K562 (cell line): ENCODE measurements at regions not wholly inside any gene's neighbourhood (a gene's known extent, or its start where the extent isn't known, plus 50 kb on each side); places are given as distances from the start of the nearest gene placed in this dataset.

Experiments used
- ATAC-seq: fragments of 200-7000 bp; cut with Tn5 transposase; 3 replicates; pipeline ENCODE4 v1.9.1; 2020; ENCODE audit warnings: moderate library complexity
- BruUV-seq: library from RNA; stranded (reverse); fragments of 400-500 nt; replicated peaks from 2 replicates; lab custom pipeline; 2021; lab: Mats Ljungman, UMichigan
- CTCF ChIA-PET: fragments of 300-600 bp; formaldehyde crosslinking; extraction: SDS; loops from one replicate; lab custom pipeline; 2021; ENCODE audit warnings: low intra/inter-chr PET ratio; lab: Yijun Ruan, JAX
- POLR2A ChIA-PET: fragments of 300-600, 350-650 bp; sonication (Branson Sonifier 250); formaldehyde crosslinking; extraction: SDS; loops from one replicate; lab custom pipeline; 2021; ENCODE audit warnings: antibody characterized with exemption, inconsistent platforms; lab: Yijun Ruan, JAX
- DNase-seq, 4 experiments: peaks; one replicate each; pipeline versions ENCODE4 v3.0.0 to v3.0.0-alpha.2; 2011 to 2018; ENCODE audit warnings: low spot score in 3 of 4, mixed read lengths in 3 of 4; ENCODE audit errors: extremely low read depth in 1 of 4
- FAIRE-seq: peaks from 2 replicates; lab custom pipeline; 2011; peaks lifted over from hg19 to GRCh38; lab: Jason Lieb, UNC
- H2AFZ ChIP-seq: 2 replicates; pipeline ENCODE4 v1.6.0; 2011; ENCODE audit warnings: low read depth, low read length, control low read depth, inconsistent platforms
- H3K27ac ChIP-seq: fragments of 200-600 bp; 3 replicates; pipeline ENCODE4 v1.8.0; 2011; ENCODE audit warnings: low read depth, mild to moderate bottlenecking, control low read depth, inconsistent platforms, low read length, moderate library complexity, mixed read lengths; ENCODE audit errors: extremely low read depth
- H3K27me3 ChIP-seq, 2 experiments: fragments of 300-600 bp in 1 of 2; 2 replicates in 1 of 2; 3 replicates in 1 of 2; pipeline versions ENCODE4 v1.6.0 to v1.8.0; 2011; ENCODE audit warnings: inconsistent platforms in 2 of 2, low read length in 2 of 2, mild to moderate bottlenecking in 1 of 2, mixed read lengths in 1 of 2, moderate library complexity in 1 of 2; ENCODE audit not compliant: control insufficient read depth in 2 of 2, insufficient read depth in 2 of 2
- H3K36me3 ChIP-seq: fragments of 300-600 bp; 3 replicates; pipeline ENCODE4 v1.8.0; 2011; ENCODE audit warnings: mild to moderate bottlenecking, low read length, inconsistent platforms; ENCODE audit not compliant: control insufficient read depth, insufficient read depth
- H3K4me1 ChIP-seq, 2 experiments: fragments of 200-600 bp in 1 of 2; replicated peaks in 1 of 2; 2 replicates in 1 of 2; 3 replicates in 1 of 2; pipeline versions ENCODE4 v1.5.1 to v1.8.0; 2011; ENCODE audit warnings: inconsistent platforms in 2 of 2, low read length in 2 of 2, mild to moderate bottlenecking in 1 of 2, mixed read lengths in 1 of 2, moderate library complexity in 1 of 2; ENCODE audit not compliant: control insufficient read depth in 2 of 2, insufficient read depth in 2 of 2
- H3K4me2 ChIP-seq: 2 replicates; pipeline ENCODE4 v1.6.1; 2011; ENCODE audit warnings: low read length, control low read depth, inconsistent platforms, mixed read lengths; ENCODE audit not compliant: insufficient read depth
- H3K4me3 ChIP-seq: fragments of 200-600 bp; sonication (generic), shearing (Covaris generic); 2 replicates; pipeline ENCODE4 v1.5.1; 2016; ENCODE audit warnings: control low read depth, inconsistent platforms
- H3K79me2 ChIP-seq: fragments of 200-600 bp; 3 replicates; pipeline ENCODE4 v1.8.0; 2011; ENCODE audit warnings: low read length, inconsistent platforms; ENCODE audit not compliant: control insufficient read depth, insufficient read depth
- H3K9ac ChIP-seq, 2 experiments: 2 replicates each; pipeline versions ENCODE4 v1.6.0 to v1.6.1; 2011; ENCODE audit warnings: low read depth in 2 of 2, low read length in 2 of 2, control low read depth in 1 of 2, inconsistent platforms in 1 of 2, mild to moderate bottlenecking in 1 of 2, mixed read lengths in 1 of 2; ENCODE audit not compliant: insufficient read depth in 1 of 2
- H3K9me1 ChIP-seq: one replicate; pipeline ENCODE4 v1.6.0; 2011; ENCODE audit warnings: inconsistent platforms, mild to moderate bottlenecking, low read length, moderate library complexity; ENCODE audit not compliant: control insufficient read depth, insufficient read depth
- H3K9me3 ChIP-seq: replicated peaks from 2 replicates; pipeline ENCODE4 v1.5.1; 2011; ENCODE audit warnings: low read depth, low read length, inconsistent platforms; ENCODE audit not compliant: control insufficient read depth, insufficient read depth
- H4K20me1 ChIP-seq: replicated peaks from 2 replicates; pipeline ENCODE4 v1.6.1; 2011; ENCODE audit warnings: low read length, inconsistent platforms, mixed read lengths; ENCODE audit not compliant: control insufficient read depth, insufficient read depth
- CTCFL ChIP-seq: IDR thresholded peaks from 2 replicates; pipeline ENCODE4 v1.6.1; 2011; ENCODE audit warnings: borderline replicate concordance, low read depth, mild to moderate bottlenecking, moderate library complexity, low read length; ENCODE audit not compliant: insufficient read depth, poor library complexity, severe bottlenecking
- CXXC5 ChIP-seq: fragments of 250-450 bp; sonication (Bioruptor Pico); IDR thresholded peaks from 2 replicates; pipeline ENCODE4 v1.8.0; 2022; ENCODE audit warnings: inconsistent platforms, mild to moderate bottlenecking, moderate library complexity
- HIVEP1 ChIP-seq: fragments of 250-450 bp; sonication (Bioruptor Pico); IDR thresholded peaks from 2 replicates; pipeline ENCODE4 v1.4.0; 2020; ENCODE audit warnings: mild to moderate bottlenecking
- IFI16 ChIP-seq: fragments of 250-450 bp; sonication (Bioruptor Pico); IDR thresholded peaks from 2 replicates; pipeline ENCODE4 v2.1.2; 2022; ENCODE audit warnings: mild to moderate bottlenecking, inconsistent platforms
- NFIC ChIP-seq: fragments of 450-650 bp; IDR thresholded peaks from 2 replicates; pipeline ENCODE4 v1.6.1; 2017; ENCODE audit warnings: mild to moderate bottlenecking, inconsistent platforms
- NR1H2 ChIP-seq: sonication (generic); formaldehyde crosslinking; IDR thresholded peaks from 2 replicates; pipeline ENCODE4 v1.4.0; 2020; ENCODE audit warnings: mild to moderate bottlenecking, missing genetic modification reagents
- RAD51 ChIP-seq: fragments of 450-650 bp; IDR thresholded peaks from 2 replicates; pipeline ENCODE4 v1.7.1; 2016; ENCODE audit warnings: low read depth, mild to moderate bottlenecking, borderline replicate concordance
- SPI1 ChIP-seq: IDR thresholded peaks from 2 replicates; pipeline ENCODE4 v1.6.1; 2011; ENCODE audit warnings: low read depth, low read length, control low read depth, borderline replicate concordance
- ZNF449 ChIP-seq: fragments of 250-450 bp; sonication (Bioruptor Pico); IDR thresholded peaks from 2 replicates; pipeline ENCODE4 v1.8.0; 2022; ENCODE audit warnings: moderate library complexity, mild to moderate bottlenecking, inconsistent platforms
- WGBS: fragments of 100-300 bp; shearing (Covaris generic); methylation state at CpG from one replicate; pipeline ENCODE4 v1.1.6; 2016; ENCODE audit warnings: low coverage, mixed read lengths; ENCODE audit not compliant: insufficient coverage; ENCODE audit errors: missing lambda C conversion rate; 5-methylcytosine and 5-hydroxymethylcytosine counted together
- in situ Hi-C: fragments of 300-500 bp; cut with MboI; formaldehyde crosslinking; loops from 4 replicates; pipeline ENCODE4 v1.15.0; 2018; ENCODE audit warnings: inconsistent platforms, mixed read lengths
- intact Hi-C: fragments of 100-400 bp; cut with micrococcal nuclease; formaldehyde crosslinking; loops from 2 replicates; pipeline ENCODE4 v1.14.2; 2022

- FAIRE-seq (no peak), DNase-seq (no peak), ATAC-seq (no peak)
- ChIA-PET POLR2A (no interaction called here), CTCF (no interaction called here)
- Histone ChIP-seq H3K9me3 (no peaks in the 10 kb centered on the region), H2AFZ (no peak overlapping the region), H3K4me3 (no peak overlapping the region), H3K9me1 (no peaks in the 10 kb centered on the region), H3K27ac (no peak overlapping the region), H4K20me1 (no peaks in the 10 kb centered on the region), H3K4me1 (no peaks in the 10 kb centered on the region), H3K9ac (no peak overlapping the region), H3K4me2 (no peak overlapping the region), H3K27me3 (no peaks in the 10 kb centered on the region; a peak in 1 of 5 replicates), H3K79me2 (no peaks in the 10 kb centered on the region), H3K36me3 (no peaks in the 10 kb centered on the region)
- in situ Hi-C loops, result no loop called here
- no TSS peak for BruUV-seq
- WGBS, result 3% methylated on average over 3 of the region's 4 CpGs
- no peak for TF ChIP-seq SPI1
- no peak for TF ChIP-seq NR1H2 (CRISPR knock-in tag)
- TF ChIP-seq CTCFL, result no peak
- no peak for TF ChIP-seq RAD51
- TF ChIP-seq CXXC5 (CRISPR knock-in tag), result no peak
- TF ChIP-seq NFIC, result no peak
- TF ChIP-seq IFI16 (CRISPR knock-in tag), result no peak
- no peak for TF ChIP-seq HIVEP1 (CRISPR knock-in tag)
- no peak for TF ChIP-seq ZNF449 (CRISPR knock-in tag)
- intact Hi-C loops, result no loop called here
Observed at GRCh38 chr10:117889664-117890063, 157.1 kb downstream of the RAB11FIP2 start.
